ENCODE measurements at regions not wholly inside any gene's neighbourhood (a gene's known extent, or its start where the extent isn't known, plus 50 kb on each side); places are given as distances from the start of the nearest gene placed in this dataset.

- TF ChIP-seq CTCF (conservative IDR thresholded peaks at IDR 0.05; ENCODE audit: low read length) (no peak), EZH2phosphoT487 (IDR thresholded peaks at IDR 0.05; ENCODE audit: borderline replicate concordance, low read depth, low read length) (no peak)
Measured at GRCh38 chrX:11941571-11941970, 183.5 kb downstream of the MSL3 start.

Data from OCI-LY7 (cell line).